SU-DHL-6 (cell line): ENCODE measurements at regions not wholly inside any gene's neighbourhood (a gene's known extent, or its start where the extent isn't known, plus 50 kb on each side); places are given as distances from the start of the nearest gene placed in this dataset.

Experiments used
- H2AFZ ChIP-seq: fragments of 200-600 bp; sonication (generic); 2 replicates; pipeline ENCODE4 v1.6.1; 2014; ENCODE audit warnings: low read depth, mild to moderate bottlenecking, moderate library complexity, mixed read lengths, antibody characterized with exemption, low read length; ENCODE audit not compliant: severe bottlenecking
- H3F3A ChIP-seq: fragments of 200-600 bp; shearing (Covaris generic); 2 replicates; pipeline ENCODE4 v1.6.0; 2016; ENCODE audit warnings: antibody characterized with exemption, mild to moderate bottlenecking; ENCODE audit not compliant: insufficient read depth
- H3K27ac ChIP-seq: fragments of 200-600 bp; sonication (generic); 2 replicates; pipeline ENCODE4 v1.5.1; 2016; ENCODE audit warnings: low read depth, mild to moderate bottlenecking, low read length, moderate library complexity, mixed read lengths
- H3K27me3 ChIP-seq: fragments of 200-600 bp; sonication (generic), shearing (Covaris generic); 2 replicates; pipeline ENCODE4 v1.6.0; 2014; ENCODE audit warnings: mild to moderate bottlenecking, low read length
- H3K36me3 ChIP-seq: fragments of 200-600 bp; sonication (generic); 2 replicates; pipeline ENCODE4 v1.6.1; 2014; ENCODE audit warnings: mild to moderate bottlenecking, low read length, mixed read lengths
- H3K4me2 ChIP-seq: fragments of 300-600, 200-600 bp; shearing (Covaris generic), sonication (generic); 2 replicates; pipeline ENCODE4 v1.6.0; 2014; ENCODE audit warnings: low read length, low read depth, mild to moderate bottlenecking; ENCODE audit not compliant: poor library complexity, severe bottlenecking
- H3K4me3 ChIP-seq: fragments of 200-600 bp; sonication (generic); 2 replicates; pipeline ENCODE4 v1.5.1; 2014; ENCODE audit warnings: antibody characterized with exemption, low read length, mild to moderate bottlenecking, mixed read lengths; ENCODE audit not compliant: insufficient read depth, poor library complexity, severe bottlenecking
- H3K79me2 ChIP-seq: fragments of 200-600 bp; sonication (generic); 2 replicates; pipeline ENCODE4 v1.6.1; 2014; ENCODE audit warnings: mild to moderate bottlenecking, low read length, moderate library complexity; ENCODE audit not compliant: insufficient read depth
- H3K9ac ChIP-seq: fragments of 200-600 bp; sonication (generic); 2 replicates; pipeline ENCODE4 v1.7.0; 2014; ENCODE audit warnings: mild to moderate bottlenecking, low read length
- H3K9me2 ChIP-seq: fragments of 200-600 bp; sonication (generic); replicated peaks from 2 replicates; pipeline ENCODE4 v1.6.1; 2014; ENCODE audit warnings: low read length; ENCODE audit not compliant: insufficient read depth
- H3K9me3 ChIP-seq: fragments of 200-600 bp; sonication (generic); 2 replicates; pipeline ENCODE4 v1.6.1; 2014; ENCODE audit warnings: low read length, mixed read lengths; ENCODE audit not compliant: insufficient read depth
- H4K20me1 ChIP-seq: fragments of 200-600 bp; sonication (generic); 2 replicates; pipeline ENCODE4 v1.6.1; 2014; ENCODE audit warnings: low read depth, mild to moderate bottlenecking, antibody characterized with exemption, low read length, moderate library complexity, mixed read lengths
- EZH2phosphoT487 ChIP-seq: fragments of 200-600 bp; sonication (generic), shearing (Covaris generic); conservative IDR thresholded peaks from 2 replicates; pipeline ENCODE4 v1.6.1; 2018; ENCODE audit warnings: mild to moderate bottlenecking, antibody characterized with exemption, low read length, moderate library complexity, mixed read lengths
- TF ChIP-seq, protein P1 (sequence below): fragments of 200-600 bp; sonication (generic); IDR thresholded peaks from one replicate; pipeline ENCODE4 v1.5.1; 2017; ENCODE audit warnings: antibody characterized with exemption, mild to moderate bottlenecking, low read length, moderate library complexity; ENCODE audit not compliant: insufficient read depth, poor library complexity, severe bottlenecking

DNA sequence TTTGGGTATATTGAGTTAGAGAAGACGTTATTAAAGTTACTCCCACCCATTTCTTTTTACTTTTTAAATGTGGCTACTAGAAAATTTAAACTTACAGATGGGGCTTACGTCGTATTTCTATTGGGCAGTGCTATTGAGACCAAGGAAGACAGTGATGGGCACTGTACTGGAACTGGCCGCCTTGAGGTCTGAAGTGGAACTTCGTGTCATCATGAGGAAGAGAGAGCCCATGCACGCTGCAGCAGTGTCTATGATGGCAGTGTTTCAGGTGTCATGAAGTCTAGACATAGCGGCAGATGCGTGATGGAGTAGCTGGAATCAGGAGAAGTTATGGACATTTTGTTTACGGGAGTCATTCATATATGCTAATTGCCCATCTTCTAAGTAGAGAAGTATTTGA is 143.7 kb downstream of the LRRC70 start:
- no peaks in the 10 kb centered on the region for H3K27me3 ChIP-seq
- H3K79me2 ChIP-seq = no peaks in the 10 kb centered on the region
- TF ChIP-seq EZH2phosphoT487 = no peak
- TF ChIP-seq, protein P1, sequence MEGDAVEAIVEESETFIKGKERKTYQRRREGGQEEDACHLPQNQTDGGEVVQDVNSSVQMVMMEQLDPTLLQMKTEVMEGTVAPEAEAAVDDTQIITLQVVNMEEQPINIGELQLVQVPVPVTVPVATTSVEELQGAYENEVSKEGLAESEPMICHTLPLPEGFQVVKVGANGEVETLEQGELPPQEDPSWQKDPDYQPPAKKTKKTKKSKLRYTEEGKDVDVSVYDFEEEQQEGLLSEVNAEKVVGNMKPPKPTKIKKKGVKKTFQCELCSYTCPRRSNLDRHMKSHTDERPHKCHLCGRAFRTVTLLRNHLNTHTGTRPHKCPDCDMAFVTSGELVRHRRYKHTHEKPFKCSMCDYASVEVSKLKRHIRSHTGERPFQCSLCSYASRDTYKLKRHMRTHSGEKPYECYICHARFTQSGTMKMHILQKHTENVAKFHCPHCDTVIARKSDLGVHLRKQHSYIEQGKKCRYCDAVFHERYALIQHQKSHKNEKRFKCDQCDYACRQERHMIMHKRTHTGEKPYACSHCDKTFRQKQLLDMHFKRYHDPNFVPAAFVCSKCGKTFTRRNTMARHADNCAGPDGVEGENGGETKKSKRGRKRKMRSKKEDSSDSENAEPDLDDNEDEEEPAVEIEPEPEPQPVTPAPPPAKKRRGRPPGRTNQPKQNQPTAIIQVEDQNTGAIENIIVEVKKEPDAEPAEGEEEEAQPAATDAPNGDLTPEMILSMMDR = no peak
- no peaks in the 10 kb centered on the region for H3F3A ChIP-seq
- H3K9ac ChIP-seq = no peak overlapping the region
- no peak overlapping the region for H3K4me2 ChIP-seq
- no peak overlapping the region for H2AFZ ChIP-seq
- H3K9me3 ChIP-seq = no peaks in the 10 kb centered on the region
- no peaks in the 10 kb centered on the region for H3K36me3 ChIP-seq
- H3K9me2 ChIP-seq = no peaks in the 10 kb centered on the region
- no peak overlapping the region for H3K4me3 ChIP-seq
- no peaks in the 10 kb centered on the region for H4K20me1 ChIP-seq
- H3K27ac ChIP-seq = no peak overlapping the region

DNA sequence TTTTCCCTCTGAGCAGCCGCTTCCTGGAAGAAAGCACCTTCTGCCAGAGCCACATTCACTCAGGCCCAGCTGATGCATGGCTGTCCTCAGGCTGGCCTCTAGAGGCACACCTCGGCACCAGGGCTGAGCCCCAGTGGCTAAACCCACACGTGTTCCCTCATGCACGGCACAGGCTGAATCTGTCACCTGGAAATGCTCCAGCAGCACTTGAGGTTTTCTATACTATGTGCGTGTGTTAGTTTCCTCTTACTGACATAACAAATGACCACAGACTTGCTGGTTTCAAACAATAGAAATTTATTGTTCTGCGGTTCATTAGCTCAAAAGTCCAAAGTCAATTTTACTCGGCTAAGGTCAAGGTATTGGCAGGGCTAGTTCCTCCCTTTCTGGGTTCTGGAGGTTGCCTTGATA is 141.4 kb downstream of the LRRC70 start:
- TF ChIP-seq, protein P1 = no peak
- no peak for TF ChIP-seq EZH2phosphoT487
- no peak overlapping the region for H3K4me3 ChIP-seq
- no peaks in the 10 kb centered on the region for H3K36me3 ChIP-seq
- H3K79me2 ChIP-seq = no peaks in the 10 kb centered on the region
- H3K9ac ChIP-seq = no peak overlapping the region
- no peaks in the 10 kb centered on the region for H3K9me2 ChIP-seq
- no peaks in the 10 kb centered on the region for H3K9me3 ChIP-seq
- H2AFZ ChIP-seq = no peak overlapping the region
- H3F3A ChIP-seq = no peaks in the 10 kb centered on the region
- H3K27me3 ChIP-seq = no peaks in the 10 kb centered on the region
- H4K20me1 ChIP-seq = no peaks in the 10 kb centered on the region
- H3K4me2 ChIP-seq = no peak overlapping the region
- H3K27ac ChIP-seq = no peak overlapping the region

DNA sequence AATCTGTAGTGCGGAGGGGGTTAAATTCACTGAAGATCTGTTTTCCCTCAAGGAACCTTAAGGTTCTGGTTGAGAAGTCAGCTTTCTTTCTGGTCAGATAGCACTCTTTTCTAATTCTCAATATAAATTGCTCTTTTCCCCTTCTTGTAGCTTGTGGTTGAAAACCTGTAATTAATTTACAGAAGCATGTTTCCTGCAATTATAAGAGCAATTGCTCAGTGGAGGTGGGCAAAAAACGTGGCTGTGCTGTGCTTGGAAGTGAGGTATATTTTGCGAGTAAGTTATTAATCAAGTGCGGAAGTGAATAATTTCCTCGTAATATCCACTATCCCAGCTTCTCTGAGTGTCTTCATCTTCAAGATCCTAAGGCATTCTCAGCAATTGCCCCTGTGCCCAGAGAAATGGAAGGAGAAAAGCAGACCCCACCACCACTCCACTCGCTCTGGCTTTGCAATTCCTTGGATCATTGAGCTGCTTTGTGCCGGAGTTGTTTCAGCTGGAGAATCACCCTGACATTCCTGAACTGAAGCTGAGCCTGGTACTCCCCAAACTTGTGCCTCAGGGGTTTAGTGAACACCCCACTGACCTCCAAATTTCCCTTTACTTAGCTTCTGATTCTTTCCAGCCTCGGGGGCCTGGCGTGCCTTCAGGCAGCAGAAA is 140.6 kb downstream of the LRRC70 start:
- H3K79me2 ChIP-seq = no peaks in the 10 kb centered on the region
- no peak overlapping the region for H3K9ac ChIP-seq
- H3K27ac ChIP-seq = no peak overlapping the region
- H2AFZ ChIP-seq = no peak overlapping the region
- H3F3A ChIP-seq = no peaks in the 10 kb centered on the region
- no peaks in the 10 kb centered on the region for H3K27me3 ChIP-seq
- no peak overlapping the region for H3K4me2 ChIP-seq
- no peak for TF ChIP-seq EZH2phosphoT487
- TF ChIP-seq, protein P1 = no peak
- H3K4me3 ChIP-seq = no peak overlapping the region
- no peaks in the 10 kb centered on the region for H3K9me3 ChIP-seq
- H3K36me3 ChIP-seq = no peaks in the 10 kb centered on the region
- H4K20me1 ChIP-seq = no peaks in the 10 kb centered on the region
- no peaks in the 10 kb centered on the region for H3K9me2 ChIP-seq
